IPS-NIHi7 (cell line): ENCODE measurements at regions not wholly inside any gene's neighbourhood (a gene's known extent, or its start where the extent isn't known, plus 50 kb on each side); places are given as distances from the start of the nearest gene placed in this dataset.
A peak's percentile ranks its signal among the peaks of the same experiment; 100 is the strongest.

Experiments used
- DNase-seq: peaks from one replicate; pipeline ENCODE4 v3.0.0; 2012; ENCODE audit warnings: mixed read lengths; ENCODE audit errors: extremely low spot score

- DNase-seq: no peak
Measured at GRCh38 chrX:128335671-128336070, 283.5 kb upstream of the ACTRT1 start.

DNA sequence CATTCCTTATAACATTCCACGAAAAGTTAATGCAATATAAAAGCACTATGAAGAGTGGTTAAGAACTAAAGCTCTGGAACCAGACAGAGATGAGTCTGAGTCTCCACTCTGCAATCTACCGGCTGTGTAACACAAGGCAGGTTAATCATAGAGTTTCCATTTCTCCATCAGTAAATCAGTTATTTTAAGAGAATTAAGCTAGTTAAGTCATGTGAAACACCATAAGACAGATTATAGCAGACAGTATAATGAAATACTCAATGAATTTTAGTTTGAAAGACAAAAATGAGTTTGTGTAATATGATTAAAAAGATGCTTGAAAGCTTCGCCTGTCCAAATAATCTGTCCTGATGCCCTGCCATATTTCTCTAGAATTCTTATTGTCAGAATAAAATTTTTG is 282.6 kb upstream of the ACTRT1 start:
- DNase-seq: no peak

GRCh38 chrX:128310912-128311311 is 258.7 kb upstream of the ACTRT1 start:
- DNase-seq: no peak

DNA sequence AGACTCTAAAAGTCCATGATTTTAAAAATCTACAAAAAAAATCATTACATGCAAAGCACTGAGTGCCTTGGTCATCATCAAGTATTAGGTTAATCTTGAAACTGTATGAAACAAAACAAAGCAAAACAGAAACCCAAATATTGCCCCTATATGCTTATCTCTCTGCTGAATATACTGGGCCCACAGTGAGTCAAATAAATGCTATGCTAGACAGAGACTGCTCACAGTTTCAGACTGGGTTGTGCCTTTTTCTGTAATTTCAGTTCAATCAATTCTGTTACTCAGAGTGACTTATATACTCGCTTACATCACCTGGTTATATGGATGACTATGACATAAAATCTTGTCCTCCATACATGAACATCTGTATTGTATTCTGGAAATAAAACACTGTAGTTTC is 257.1 kb upstream of the ACTRT1 start:
- DNase-seq: no peak

DNA sequence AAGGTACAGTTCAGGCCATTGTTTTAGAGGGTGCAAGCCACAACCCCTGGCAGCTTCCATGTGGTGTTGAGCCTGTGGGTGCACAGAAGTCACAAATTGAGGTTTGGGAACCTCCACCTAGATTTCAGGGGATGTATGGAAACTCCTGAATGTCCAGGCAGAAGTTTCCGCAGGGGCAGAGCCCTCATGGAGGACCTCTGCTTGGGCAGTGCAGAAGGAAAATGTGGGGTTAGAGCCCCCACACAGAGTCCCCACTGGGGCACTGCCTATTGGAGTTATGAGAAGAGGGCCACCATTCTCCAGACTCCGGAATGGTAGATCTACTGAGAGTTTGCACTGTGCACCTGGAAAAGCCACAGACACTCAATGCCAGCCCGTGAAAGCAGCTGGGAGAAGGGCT is 242.0 kb upstream of the ACTRT1 start:
- no peak for DNase-seq

GRCh38 chrX:128287693-128288092 is 235.5 kb upstream of the ACTRT1 start:
- no peak for DNase-seq

DNA sequence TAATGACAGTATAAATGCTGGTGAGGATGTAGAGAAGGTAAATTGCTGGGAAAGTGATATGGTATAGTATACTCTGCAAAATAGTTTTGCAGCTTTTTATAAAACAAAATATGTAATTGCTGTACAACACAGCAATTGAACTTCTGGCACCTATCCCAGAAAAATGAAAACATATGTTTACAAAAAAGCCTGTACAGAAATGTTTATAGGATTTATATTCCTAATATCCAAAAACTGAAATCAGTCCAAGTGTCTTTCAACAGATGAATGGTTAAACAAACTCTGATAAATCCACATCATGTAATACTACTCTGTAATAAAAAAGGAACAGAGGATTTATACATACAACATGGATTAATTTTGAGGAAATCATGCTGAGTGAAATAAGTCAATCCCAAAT is 198.4 kb upstream of the ACTRT1 start:
- DNase-seq: no peak

- DNase-seq: no peak
Measured at GRCh38 chrX:128216364-128216763, 164.2 kb upstream of the ACTRT1 start.

GRCh38 chrX:128165884-128166408 is 113.7 kb upstream of the ACTRT1 start:
- no peak for DNase-seq

DNA sequence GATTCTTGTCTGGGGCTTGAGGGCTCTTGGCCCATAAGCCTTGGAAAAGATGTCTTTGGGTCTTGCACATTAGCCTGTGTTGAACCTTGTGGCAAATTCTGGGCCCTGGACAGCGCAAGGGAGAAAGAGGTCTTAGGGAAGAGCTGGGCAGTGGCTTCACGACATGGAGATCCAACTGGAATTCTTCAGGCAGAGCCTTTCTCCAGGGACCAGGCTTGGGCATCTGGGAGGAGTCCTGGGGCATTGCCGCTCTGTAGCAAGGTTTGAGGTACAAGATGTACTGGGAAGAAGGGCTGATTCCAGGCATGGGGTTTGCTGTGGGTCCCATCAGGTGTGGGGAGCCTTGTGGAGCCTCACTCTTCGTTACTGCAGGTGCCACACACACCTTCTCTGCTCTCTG is 104.0 kb upstream of the ACTRT1 start:
- DNase-seq: no peak

GRCh38 chrX:128142745-128143144 is 90.5 kb upstream of the ACTRT1 start:
- DNase-seq: no peak

DNA sequence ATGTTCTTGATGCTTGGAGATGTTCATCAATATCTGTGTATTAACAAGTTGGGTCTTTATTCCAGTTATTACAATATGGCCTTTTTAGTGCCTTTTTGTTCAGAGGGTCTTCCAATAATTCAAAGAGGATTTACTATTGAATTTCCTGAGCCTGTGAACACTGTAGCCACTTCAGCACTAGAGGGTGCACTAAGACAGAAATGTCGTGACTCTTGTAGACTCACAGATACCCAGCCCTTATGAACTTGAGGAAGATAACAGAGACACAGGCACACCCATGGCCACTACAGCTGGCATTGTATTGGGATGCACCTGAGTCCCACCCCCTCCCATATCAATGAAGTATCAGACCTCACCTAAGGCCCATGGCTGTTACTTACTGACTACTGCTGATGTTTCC is 54.4 kb upstream of the ACTRT1 start:
- DNase-seq: peak; percentile 48

- no peak for DNase-seq
Measured at GRCh38 chrX:128105659-128106058, 53.5 kb upstream of the ACTRT1 start.
